ENCODE measurements at regions not wholly inside any gene's neighbourhood (a gene's known extent, or its start where the extent isn't known, plus 50 kb on each side); places are given as distances from the start of the nearest gene placed in this dataset.

DNA sequence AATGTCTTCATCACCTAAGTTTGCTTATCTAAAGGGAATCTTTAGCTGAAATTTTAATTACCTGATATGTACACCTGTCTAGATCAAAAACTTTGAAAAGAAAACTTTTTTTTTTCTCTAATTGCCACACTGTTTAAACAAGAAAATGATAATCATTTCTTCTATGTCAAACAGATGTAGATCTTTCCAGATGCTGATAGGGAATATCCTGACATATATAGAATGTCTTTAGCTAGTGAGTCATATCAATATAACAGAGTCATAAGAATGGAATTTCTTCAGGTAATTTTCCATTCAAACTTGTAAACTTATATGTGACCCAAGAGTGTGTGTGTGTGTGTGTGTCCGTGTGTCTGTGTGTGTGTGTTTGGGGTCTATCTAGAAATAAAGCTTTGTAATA lies 271.9 kb downstream of the GPM6A start:
- DNase-seq (ENCODE audit: low spot score): no peak

DNA sequence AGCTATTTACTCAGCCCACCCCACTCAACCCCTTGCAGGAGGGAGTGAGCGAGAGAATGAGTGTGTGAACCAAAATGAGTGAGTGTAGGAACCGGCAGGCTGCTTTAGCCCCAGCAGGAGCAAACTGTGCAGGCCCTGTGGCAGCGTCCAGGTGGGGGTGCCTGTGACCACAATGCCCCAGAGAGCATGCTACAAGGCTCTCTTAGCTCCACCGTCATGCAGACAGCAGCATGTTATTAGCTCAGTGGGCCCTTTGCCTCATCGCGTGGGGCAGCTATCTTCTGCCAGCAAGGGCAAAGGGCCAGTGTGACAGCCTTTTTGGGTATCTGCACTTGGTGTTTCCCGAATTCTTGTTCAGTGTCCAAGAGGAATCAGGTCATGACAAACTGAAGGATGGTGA lies 271.3 kb downstream of the GPM6A start:
- DNase-seq (ENCODE audit: low spot score): no peak

DNA sequence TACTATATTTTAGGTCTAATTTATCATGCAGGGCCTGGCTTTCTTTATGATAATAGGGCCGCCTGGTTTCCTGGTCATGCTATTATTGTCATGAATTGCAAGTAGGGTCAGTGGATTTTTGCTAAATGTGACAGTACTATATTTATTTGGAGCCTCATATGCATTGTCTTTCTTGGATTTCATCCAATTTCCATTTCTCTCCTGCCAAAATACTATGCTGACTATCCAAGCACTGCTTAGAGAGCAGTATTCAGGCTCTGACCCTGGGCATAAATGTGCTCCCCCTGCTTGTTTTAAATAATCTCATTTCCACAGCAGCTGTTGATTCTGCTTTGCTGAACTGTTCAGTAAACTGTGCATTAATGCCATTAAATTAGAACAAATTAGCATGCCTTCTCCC lies 269.3 kb downstream of the GPM6A start:
- no peak for DNase-seq (ENCODE audit: low spot score)

DNA sequence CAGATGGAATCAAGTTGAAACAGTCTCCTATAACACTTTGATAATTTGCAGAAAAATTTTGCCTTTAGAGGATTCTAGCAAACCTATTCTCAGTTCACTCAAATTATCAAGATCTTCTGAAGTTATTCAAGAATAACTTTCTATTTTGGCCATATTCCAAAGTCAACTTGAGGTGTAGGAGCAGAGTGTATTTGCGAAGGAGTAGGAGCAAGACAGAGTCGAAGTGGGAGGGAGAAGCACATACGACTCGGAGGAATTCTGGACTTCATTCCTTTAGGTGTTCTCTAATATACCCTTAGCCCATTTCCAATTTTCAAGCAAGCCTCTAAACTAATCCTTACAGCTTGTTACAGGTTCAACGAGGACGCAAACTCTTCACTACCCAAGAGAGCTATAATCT lies 252.9 kb downstream of the GPM6A start:
- no peak for DNase-seq (ENCODE audit: low spot score)

DNA sequence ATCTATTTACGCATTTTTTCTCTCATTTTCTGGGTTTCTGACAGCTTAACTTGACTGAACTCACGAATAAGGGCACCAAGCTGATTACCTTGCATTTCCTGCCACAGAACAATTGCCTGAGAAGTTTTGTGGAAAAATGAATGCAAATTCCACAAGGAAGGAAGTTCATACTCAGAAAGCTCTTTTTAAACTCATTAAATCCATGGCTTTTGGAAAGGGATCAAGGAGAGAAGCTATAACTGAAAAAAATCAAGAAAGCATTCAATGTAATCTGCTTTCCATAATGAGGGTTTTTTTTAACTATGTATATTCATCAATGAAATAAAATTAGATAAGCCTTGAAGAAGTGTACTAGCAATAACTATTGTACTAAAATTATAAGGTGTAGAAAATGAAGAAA lies 252.5 kb downstream of the GPM6A start:
- no peak for DNase-seq (ENCODE audit: low spot score)

DNA sequence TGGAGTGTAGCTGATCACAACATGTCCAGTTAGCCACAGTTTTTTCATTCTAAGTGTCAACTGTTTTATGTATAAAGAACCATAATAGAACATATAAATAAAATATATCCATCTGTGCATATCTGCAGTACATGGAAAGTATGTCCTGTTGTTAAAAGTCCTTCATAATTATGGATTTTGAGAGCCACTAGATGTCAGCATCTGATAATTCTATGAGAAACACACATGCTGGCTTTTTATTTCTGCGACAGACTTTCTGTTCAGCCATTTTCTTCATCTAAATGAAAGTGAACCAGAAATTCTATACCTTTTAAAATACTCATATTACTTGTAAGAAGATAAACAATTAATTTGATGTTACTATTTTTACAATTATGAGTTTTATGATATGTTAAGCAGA lies 251.5 kb downstream of the GPM6A start:
- DNase-seq (ENCODE audit: low spot score): no peak

DNA sequence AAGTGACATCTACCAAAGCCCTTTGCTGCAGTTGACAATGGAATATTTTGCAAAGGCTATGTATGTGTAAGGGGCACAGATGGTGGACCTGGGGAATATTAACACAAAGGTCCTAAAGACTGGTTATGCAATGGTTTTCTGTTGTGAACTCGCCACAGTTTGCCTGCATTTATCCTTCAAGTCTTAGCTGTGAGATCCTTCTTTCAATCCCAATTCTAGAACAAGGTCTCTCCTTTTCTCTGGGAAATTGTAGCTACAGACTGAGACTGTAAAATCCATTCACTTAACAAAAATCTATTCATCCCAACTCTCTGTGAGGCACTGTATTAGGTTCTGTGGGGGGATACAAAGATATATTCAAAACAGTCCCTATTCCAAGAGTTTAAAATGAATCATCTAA lies 250.4 kb downstream of the GPM6A start:
- no peak for DNase-seq (ENCODE audit: low spot score)

DNA sequence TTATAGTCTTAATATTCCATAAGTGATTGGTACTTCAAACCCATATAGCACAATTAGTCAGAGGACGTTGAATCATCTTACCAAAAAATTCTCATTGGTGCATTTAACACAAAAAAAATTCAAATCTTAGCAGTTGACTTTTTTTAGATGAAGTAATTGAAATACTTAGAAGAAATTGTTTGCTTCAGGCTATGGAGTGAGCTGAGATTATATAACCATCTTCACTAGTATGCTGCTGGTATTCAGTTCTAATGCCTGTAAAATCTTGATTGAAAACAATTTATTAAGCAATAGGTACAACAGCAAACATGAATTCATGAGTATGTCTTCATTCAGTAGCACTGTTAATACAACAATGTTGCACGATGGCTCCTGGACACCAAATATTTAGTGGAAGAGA lies 250.0 kb downstream of the GPM6A start:
- no peak for DNase-seq (ENCODE audit: low spot score)

DNA sequence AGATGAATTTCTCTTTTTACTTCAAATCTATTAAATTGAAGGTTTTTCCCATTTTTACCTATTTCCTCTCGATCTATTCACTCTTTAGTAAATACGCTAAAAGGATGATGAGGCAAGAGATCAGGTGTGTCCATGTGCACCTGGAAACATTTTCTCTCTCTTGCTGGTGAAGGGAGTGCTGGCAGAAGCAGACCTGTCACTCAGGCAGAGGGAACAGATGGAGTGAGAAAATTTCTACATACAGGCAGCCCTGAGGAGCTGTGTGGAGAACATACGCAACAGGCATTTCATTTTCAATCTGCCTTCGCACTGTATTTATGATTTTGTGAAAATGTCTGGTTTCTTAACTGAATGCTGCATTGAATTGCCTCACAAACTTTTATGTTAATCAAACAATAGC lies 249.5 kb downstream of the GPM6A start:
- DNase-seq (ENCODE audit: low spot score): no peak
